NCI-H2227 (cell line): ENCODE measurements at regions not wholly inside any gene's neighbourhood (a gene's known extent, or its start where the extent isn't known, plus 50 kb on each side); places are given as distances from the start of the nearest gene placed in this dataset.
"Not testable (repeated sequence)": the region's sequence is repeated elsewhere in the genome, so short reads cannot be mapped to it uniquely, and the experiment has no call there.

Experiments used
- DNase-seq: peaks from one replicate; lab custom pipeline; 2025; ENCODE audit not compliant: unreplicated experiment; lab: John Stamatoyannopoulos, UW

DNA sequence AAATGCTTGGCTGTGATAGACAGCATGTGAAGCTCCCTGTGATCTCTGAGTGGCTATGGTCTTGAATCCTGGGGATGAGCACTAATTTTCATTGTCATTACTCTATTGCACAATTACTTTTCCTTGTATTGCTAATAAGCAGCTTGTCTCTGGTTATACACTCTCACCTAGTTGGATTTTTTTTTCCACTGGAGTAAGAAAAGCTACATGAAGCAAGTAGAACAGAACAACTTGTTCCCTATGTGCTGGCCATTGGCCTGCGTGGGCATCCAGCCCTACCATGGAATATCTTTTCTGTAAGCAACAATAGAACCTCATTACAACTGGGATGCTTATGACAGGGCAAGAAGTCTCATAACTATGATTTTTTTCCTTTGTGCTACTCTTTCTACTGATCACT, 807.4 kb downstream of the TNS3 start:
- DNase-seq = no peak

DNA sequence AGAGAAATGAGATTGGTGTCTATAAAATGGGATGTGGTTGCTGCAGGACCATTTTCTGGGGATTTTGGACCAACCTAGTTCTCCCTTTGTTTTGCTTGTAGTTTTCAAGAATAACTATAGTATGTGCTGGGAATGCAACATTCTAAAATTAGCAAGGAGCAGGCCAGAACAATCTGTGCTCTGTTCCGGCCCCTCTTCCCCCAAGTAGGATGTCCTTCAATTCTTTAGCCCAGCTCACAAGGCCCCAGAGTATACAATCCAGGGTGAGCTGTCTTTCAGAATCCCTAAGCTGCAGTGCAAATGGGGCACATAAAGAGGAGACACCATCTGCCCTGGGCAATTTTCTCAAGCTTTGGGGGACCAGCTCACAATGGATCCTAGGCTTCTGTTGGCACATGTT, 809.1 kb downstream of the TNS3 start:
- no peak for DNase-seq

DNA sequence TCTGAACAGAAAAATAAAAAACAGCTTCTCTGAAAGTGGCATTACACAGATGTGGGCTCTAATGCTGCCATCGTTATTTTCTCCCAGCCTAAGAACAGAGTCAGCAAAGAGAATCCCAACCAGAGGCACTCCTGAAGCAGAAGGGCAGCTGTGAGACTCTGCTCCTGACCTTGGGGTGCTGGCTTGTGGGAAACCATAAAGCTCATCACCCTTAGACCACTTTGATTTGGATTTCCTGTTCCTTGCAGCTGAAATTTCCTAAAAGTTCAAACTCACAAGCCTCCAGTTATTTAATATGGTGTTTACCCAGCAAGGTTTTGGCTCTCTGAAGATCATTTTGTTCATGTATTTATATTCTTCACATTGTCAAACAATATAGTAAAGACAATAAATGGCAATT, 814.8 kb downstream of the TNS3 start:
- DNase-seq = no peak

DNA sequence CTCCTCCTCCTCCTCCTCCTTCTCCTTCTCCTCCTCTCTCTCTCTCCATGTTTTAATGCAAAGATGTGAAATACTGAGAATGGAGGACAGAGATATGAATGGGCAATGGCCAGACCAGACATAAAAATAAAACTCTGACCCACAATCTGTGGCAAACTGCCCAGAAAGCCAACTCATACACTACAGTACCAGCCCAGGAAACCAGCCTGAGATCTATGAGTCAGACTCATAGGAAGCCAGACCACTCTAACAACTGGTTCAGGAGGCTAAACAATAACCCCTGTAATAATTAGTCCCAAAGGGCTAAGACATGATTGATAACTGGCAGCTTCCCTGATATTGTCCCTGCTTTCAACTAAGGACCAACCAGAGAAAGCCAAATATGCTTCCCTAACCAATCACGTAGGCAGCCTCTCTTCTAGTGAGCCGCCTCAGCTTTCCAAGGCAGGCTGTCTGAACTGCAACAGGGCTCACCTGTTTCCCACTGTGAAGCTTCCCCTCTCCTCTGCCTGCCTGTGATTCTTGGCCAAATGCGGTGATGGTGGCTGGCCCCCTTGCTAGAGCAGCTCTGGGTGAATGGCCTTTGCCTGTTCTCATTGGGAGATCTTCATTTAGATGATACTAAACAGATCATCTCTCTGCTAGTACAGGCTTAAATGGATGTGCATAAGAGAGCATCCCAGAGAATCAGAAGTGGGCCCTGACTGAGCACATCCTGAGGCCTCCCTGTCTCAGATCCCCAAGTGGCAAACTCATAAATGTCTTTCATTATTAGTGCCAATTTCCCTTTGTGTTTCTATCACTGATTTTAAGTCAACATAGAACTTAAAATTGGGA, 817.6 kb downstream of the TNS3 start:
- no peak for DNase-seq

DNA sequence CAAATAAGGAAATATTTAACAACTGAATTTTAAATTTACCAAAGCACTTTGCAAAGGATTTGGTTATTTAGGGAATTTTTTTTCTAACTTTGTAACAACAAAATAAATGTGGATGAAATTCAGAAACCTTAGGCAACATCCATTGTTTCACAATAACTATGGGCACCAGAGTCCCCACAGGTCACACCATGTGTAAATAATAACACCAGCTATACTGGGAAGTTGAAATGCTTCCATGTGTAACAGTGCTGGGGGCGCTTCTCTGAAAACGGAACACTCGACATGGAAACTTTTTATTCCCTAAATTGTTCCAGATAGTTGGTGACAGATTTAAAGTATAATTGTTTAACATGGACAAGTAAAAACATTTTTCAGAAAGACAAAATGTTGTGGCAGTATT, 818.6 kb downstream of the TNS3 start:
- no peak for DNase-seq

DNA sequence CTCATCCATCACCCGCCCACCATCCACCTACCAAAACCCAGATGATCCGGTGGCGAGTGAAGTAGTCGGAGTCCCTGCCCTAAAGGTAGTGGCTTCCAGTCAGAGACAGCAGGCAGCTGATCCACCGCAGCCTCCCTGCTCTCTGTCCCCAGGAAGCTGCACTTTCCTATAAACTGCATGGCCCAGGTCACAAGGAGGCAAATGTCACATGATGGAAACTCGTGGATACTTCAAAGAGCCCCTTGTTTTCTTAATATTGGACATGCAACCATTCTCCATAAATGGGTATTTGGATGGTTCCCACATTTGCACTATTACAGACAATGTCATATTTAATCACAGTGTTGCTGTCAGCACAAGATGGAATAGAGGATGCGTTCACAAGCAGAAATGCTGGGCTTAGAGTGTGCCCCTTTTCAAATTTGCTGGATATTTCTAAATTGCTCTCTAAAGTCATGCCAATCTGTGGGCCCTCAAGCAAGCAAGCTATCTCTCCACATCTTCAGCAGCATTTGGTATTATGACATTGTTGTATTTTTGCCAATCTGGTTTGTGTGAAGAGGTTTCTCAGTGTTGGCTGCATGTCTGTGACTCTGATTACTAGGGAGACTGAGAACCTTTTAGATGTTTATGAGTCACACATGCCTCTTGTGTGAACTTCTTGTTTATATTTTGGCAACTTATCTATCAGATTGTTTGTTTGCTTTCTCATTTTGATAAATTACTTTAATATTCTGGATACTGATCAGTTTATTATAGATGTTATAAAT, 822.0 kb downstream of the TNS3 start:
- no peak for DNase-seq

DNA sequence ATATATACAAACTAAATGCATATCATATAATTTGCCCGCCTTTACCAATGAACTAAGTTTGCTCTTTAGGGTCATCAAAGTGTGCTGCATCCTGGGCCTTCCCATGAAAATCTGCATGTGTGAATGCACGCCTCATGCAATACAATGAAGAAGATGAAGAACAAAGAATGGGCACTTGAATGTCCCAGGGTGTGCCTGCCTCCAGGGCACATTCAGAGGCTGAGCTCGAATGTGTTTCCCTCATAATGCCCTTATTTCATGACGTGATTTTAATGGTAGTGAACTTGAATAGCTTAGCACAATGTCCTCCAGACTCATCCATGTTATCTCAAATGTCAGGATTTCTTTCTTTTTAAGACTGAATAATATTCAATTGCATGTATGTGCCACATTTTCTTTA, 824.9 kb downstream of the TNS3 start:
- DNase-seq = no peak

DNA sequence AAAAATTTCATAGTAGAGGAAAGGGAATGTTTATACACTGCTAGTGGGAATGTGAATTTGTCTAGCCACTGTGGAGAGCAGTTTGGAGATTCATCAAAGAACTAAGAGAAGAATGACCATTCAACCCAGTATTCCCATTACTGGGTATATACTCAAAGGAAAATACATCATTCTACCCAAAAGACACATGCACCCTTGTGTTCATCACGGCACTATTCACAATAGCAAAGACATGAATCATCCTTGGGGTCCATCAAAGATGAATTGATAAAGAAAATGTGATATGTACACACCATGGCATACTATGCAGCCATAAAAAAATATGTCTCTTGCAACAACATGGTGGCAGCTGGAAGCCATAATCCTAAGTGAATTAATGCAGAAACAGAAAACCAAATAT, 825.7 kb downstream of the TNS3 start:
- no peak for DNase-seq

DNA sequence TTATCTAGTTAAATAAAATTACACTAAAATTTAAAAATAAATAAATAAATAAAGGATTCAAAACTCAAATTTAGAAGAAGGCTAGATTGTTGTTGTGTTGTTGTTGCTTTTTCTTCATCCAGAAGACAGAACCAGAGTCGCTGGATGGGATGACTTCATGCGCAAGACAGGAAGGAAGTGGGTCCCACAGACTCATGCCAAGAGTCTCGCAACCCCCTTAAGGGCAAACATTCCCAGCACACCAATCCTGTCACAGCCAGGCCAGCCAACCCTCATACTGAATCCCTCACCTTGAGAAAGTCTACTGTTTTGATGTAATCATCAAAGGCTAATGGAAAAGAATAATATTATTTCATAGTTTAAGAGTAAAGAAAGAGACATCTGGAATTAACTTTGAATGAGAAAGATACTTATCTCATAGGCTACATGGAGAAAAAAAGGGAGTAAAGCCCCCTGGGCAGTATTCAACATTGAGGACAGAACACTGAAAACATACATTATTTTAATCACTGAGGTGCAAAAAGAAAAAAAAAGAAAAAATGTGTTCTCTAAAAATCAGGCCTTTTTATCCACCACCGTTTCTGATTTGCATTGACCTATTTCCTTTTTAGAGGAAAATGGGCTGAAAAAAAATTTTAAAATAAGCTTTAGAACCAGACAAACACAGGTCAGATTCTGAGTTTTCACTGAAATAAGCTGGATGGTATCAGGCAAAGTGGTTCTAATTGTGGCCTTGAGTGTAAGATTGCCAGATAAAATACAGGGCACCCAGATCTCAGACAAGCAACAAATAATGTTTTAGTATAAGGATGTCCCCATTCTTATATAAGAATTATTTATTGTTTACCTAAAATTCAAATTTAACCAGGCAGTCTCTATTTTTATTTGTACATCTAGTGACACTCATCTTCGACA, 826.5 kb downstream of the TNS3 start:
- no peak for DNase-seq

DNA sequence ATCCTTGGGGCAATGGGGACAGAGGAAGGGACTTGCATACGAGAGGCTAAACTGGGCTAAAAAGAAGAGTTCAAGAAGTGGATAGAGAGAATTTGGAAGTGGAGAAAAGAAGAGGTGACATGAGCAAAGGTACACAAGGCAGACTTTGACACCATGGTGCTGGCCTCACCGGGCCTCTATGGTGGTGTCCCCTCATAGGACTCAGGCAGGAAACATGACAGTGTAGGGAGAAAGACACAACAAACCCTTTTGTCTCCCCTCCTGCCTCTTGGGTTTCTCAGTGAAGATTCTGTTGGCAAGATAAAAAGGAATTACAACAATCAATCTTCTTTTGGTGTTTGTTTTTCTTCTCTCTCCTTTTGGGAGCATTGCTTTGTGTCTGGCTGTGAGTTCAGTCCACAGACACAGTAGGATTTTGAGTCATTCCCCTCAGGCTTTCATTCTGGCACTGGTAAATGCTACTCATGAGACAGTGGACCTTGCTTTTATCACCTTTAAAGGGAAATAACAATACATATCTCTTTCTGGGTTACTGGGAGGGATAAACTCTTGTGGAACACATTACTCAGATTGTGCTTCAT, 827.7 kb downstream of the TNS3 start:
- DNase-seq = no peak

DNA sequence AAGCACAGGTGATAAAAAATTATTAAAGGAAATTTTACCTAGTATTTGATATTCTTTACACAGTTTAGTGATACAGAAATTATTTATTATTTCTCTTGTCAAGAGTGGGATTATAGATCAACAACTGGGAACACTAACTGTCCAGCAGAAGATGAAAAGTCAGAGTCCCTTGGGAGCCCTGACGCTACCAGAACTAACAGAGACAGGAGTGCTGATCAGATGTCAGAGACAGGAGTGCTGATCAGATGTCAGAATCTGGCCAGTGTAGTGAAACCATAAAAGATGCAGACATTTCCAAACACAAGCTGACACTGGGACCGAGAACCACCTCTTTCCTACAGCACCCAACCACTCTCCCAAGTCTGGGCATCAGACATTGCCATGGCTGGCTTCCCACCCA, 828.2 kb downstream of the TNS3 start:
- DNase-seq = no peak

DNA sequence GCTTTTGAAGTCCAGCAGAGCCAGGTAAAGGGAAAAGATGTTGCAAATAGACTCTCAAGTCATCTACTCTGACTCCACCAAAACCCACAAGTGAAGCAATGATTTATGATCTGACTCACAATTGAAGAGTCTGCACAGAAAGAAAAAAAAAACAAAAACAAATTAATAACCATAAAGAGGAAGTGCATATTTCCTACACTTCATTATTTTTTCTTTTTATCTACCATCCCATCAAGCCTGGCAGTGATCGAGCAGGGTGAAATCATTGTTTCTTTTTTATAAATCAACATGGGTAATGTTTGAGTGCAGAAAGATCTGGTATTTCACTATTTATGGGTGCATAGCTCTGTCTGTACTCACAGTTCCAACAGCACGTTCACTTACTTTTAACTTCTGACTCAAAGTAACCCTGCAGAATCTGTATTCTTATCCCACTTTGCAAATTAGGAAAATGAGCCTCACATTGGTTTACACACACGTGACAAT, 829.0 kb downstream of the TNS3 start:
- no peak for DNase-seq

DNA sequence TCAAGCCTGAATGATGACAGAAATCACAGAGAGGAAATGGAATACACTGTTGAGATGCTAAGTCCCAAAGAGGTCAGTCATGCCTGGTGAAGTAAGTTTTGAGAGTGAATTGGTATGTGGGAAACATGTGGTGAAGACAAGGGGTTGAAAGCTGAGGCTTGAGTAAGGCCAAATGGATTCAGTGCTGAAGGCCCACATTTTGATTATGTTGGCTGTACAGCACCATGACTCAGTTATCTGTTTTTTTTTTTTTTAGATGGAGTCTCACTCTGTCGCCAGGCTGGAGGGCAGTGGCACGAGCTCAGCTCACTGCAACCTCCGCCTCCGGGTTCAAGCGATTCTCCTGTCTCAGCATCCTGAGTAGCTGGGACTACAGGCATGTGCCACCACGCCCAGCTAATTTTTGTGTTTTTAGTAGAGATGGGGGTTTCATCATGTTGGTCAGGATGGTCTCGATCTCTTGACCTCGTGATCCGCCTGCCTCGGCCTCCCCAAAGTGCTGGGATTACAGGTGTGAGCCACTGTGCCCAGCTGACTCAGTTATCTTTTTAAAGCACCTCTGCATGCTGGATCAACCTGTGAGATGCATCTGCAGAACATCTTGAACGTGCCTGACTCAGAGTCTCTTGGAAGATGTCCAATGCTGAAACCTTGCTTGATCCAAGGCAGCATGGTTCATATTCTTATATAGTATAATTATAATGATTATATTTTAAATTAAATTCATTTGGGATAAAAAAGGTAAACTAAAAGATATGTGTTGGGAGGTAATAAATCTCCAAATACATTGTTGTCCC, 829.8 kb downstream of the TNS3 start:
- DNase-seq = not testable (repeated sequence)

DNA sequence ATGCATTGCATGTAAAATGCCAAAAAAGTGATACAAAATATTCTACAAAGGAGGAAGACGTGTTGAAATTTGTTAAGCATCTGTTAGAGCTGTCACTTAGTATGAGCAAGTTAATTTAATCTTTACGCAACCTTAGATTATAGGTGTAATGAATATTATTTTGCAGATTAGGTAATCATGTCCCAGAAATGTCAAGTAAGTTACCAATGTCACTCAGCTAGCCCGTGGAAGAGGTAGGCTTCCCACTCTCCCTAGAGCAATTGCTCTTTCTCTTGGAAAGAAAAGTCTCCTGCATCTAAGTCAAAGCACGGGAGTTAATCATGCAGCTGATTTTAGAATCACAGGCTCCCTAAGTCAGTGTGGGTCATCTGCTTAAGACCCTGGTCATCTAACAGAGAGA, 830.4 kb upstream of the IGFBP3 start:
- DNase-seq = no peak

DNA sequence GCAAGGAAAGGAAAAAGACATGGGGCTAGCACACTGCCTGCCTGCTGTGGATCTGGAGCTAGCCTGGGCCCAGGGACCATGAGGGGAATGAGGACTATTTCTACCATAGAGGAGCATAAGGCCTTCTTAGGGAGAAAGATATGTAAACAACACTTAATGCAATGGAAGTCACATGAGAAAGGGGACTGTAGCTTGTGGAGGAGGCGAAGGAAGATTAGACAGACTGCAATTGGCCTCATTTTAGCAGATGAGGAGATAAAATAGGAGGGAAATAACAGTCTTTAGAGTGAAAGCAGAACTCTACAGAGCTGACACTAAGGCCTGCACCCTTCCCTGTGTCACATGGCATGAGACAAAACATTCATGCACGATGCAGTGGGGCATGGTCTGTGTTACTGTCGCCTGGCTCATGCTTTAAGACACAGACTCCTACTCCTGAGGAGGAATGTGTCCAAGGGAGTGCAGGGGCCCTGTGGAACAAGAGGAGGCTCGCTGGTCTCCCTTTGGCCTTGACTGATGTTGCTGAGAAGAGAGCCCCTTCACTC, 829.3 kb upstream of the IGFBP3 start:
- no peak for DNase-seq

DNA sequence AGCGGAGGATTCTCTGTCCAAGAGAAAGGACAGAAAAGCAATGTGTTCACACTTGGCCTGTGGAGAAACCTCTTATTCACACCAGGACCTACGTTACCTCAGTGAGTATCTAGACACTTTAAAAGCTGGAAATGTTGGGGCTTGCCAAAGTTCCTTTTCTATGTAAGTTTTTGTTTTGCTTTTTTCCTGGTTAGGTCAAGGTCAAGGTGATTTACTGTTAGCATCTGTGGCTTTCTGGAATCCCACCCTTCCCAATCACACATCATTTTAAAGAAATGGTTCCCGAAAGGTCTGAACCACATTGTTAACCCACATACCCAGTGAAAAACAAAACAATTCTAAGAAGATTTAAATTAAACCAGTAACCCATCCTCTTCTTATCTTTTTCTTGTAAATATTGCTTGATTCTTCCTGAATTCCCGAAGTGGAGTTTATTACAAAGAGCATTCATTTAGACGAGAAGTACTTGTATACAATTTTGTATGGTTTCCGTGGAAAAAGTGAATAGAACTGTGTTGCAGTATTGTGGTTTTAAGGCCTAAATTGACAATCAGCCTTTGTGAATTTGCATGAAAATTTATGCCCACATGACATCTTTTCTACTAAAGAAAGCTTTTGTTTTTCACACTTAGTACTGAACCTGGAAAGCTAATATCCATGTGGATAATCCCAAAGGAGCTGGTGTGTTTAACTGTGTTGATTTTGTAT, 827.0 kb upstream of the IGFBP3 start:
- DNase-seq = no peak

DNA sequence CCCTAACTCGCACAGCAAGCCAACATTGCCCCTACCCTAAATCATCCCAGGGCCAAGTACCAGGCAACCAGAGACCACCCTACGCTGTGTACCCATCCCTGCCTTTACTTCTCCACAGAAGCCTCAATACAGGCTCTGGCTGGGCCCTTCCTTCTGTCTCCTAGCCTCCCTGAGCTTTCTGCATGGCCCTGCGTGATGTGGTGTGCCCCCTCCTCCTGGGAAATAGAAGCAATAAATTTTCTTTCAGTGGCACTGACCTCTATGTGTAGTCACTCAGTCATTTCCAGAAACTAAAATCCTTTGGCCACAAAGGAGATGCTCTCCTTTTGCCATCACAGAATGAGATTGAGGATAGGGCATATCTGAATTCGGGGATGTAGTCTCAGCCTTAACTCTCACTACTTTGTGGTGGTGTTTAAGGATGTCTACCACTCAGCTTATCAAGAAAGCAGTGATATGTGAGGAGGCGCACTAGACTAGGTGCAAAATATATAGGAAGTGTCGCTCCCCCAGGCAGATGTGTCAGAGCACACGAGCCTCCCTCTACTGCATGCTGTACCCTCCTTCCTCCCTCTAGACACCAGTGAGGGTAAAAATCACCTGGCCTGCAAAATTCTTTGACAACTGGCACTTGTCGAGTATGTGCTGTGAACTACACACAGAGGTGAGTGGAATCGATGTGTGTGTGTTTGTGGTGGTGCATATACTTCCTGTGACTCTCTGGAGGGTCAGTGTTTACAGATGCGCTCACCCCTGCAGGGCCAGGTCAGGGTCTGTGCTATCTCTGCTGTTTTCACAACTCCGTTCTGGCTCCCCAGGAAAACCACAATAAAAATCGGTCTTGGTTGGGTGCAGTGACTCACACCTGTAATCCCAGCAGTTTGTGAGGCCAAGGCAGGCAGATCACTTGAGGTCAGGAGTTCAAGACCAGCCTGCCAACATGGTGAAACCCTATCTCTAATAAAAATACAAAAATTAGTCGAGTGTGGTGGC, 825.9 kb upstream of the IGFBP3 start:
- DNase-seq = no peak

DNA sequence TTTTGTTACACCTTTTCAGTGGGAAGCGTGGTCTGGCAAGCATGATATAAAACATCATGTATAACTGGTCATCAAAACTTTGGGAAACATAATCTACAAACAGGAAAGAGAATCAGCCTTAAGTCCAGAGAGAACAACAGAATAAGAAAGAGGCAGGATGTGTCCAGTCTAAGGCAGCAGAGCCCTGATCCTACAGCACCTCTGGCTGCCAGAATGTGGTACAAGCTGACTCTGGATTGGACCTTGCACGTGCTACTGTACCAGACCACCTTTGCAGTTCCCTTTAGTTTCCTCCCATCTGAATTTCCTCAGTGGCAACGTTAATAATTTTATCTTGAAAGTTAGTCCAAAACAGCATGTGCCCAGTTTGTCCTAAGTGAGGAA, 824.6 kb upstream of the IGFBP3 start:
- no peak for DNase-seq
